Femur (tissue), 1 donor: ENCODE measurements at regions not wholly inside any gene's neighbourhood (a gene's known extent, or its start where the extent isn't known, plus 50 kb on each side); places are given as distances from the start of the nearest gene placed in this dataset.

Experiments used
- DNase-seq: peaks from one replicate; pipeline ENCODE4 v3.0.0-alpha.2; 2017

GRCh38 chr14:51400139-51400538, 160.1 kb downstream of the TMX1 start:
- DNase-seq = no peak

GRCh38 chr14:51401272-51401671, 161.2 kb downstream of the TMX1 start:
- peak; percentile 44 for DNase-seq

GRCh38 chr14:51401756-51402155, 161.7 kb downstream of the TMX1 start:
- no peak for DNase-seq

GRCh38 chr14:51410897-51411296, 170.8 kb downstream of the TMX1 start:
- DNase-seq = no peak

- no peak for DNase-seq
These were observed 179.6 kb downstream of the TMX1 start for GRCh38 chr14:51419685-51420084.

- no peak for DNase-seq
These were observed 182.7 kb downstream of the TMX1 start for GRCh38 chr14:51422704-51423103.

GRCh38 chr14:51424041-51424440, 184.0 kb downstream of the TMX1 start:
- no peak for DNase-seq

GRCh38 chr14:51424561-51425251, 184.7 kb downstream of the TMX1 start:
- DNase-seq = peak; percentile 74

- DNase-seq = no peak
These were observed 188.9 kb downstream of the TMX1 start for GRCh38 chr14:51428981-51429380.

- DNase-seq = no peak
These were observed 190.0 kb downstream of the TMX1 start for GRCh38 chr14:51430079-51430478.

- peak; percentile 36 for DNase-seq
These were observed 190.6 kb downstream of the TMX1 start for GRCh38 chr14:51430633-51431032.

- DNase-seq = no peak
These were observed 191.1 kb downstream of the TMX1 start for GRCh38 chr14:51431033-51431709.

GRCh38 chr14:51431741-51432140, 191.7 kb downstream of the TMX1 start:
- DNase-seq = no peak

- no peak for DNase-seq
These were observed 192.4 kb downstream of the TMX1 start for GRCh38 chr14:51432302-51432948.

- no peak for DNase-seq
These were observed 196.6 kb downstream of the TMX1 start for GRCh38 chr14:51436630-51437029.

GRCh38 chr14:51439896-51440295, 199.8 kb downstream of the TMX1 start:
- DNase-seq = no peak

- DNase-seq = no peak
These were observed 201.0 kb downstream of the TMX1 start for GRCh38 chr14:51441001-51441400.

GRCh38 chr14:51442513-51443175, 202.6 kb downstream of the TMX1 start:
- no peak for DNase-seq

- no peak for DNase-seq
These were observed 203.4 kb downstream of the TMX1 start for GRCh38 chr14:51443195-51444018.

GRCh38 chr14:51444353-51445000, 204.4 kb downstream of the TMX1 start:
- no peak for DNase-seq

- DNase-seq = no peak
These were observed 204.9 kb downstream of the TMX1 start for GRCh38 chr14:51445001-51445390.

- no peak for DNase-seq
These were observed 204.9 kb upstream of the FRMD6 start for GRCh38 chr14:51446771-51447170.
